Naive thymus-derived CD4-positive, alpha-beta T cell (primary cell): ENCODE measurements at regions not wholly inside any gene's neighbourhood (a gene's known extent, or its start where the extent isn't known, plus 50 kb on each side); places are given as distances from the start of the nearest gene placed in this dataset.

ENCODE experiments used
- ATAC-seq: fragments of 150-1000 bp; cut with Tn5 transposase; 2 replicates; pipeline ENCODE4 v1.10.0; 2021; ENCODE audit warnings: mild to moderate bottlenecking, moderate library complexity
- CTCF ChIA-PET: fragments of 350-600 bp; sonication (Branson Sonifier 250); formaldehyde crosslinking; loops from one replicate; lab custom pipeline; 2021; ENCODE audit warnings: antibody characterized with exemption; lab: Charles Lee
- POLR2A ChIA-PET: fragments of 350-600 bp; sonication (Branson Sonifier 250); formaldehyde crosslinking; loops from one replicate; lab custom pipeline; 2021; ENCODE audit warnings: antibody characterized with exemption, inconsistent platforms; lab: Charles Lee
- DNase-seq, 9 donors: peaks; one replicate each; pipeline versions ENCODE4 v3.0.0 to v3.0.0-alpha.2; 2020 to 2022; ENCODE audit warnings: mixed read lengths in 1 of 9
- H3K27ac ChIP-seq: one replicate; pipeline ENCODE4 v1.7.0; 2013; ENCODE audit warnings: mild to moderate bottlenecking, low read depth, low read length, moderate library complexity
- H3K27me3 ChIP-seq, 2 donors: one replicate each; pipeline ENCODE4 v1.7.0; 2013; ENCODE audit warnings: low read length in 2 of 2, mild to moderate bottlenecking in 2 of 2, moderate library complexity in 2 of 2; ENCODE audit not compliant: control insufficient read depth in 2 of 2, insufficient read depth in 2 of 2
- H3K36me3 ChIP-seq, 3 experiments: 1 replicate in 2 of 3; 2 replicates in 1 of 3; pipeline ENCODE4 v1.7.0; 2013; ENCODE audit warnings: low read length in 3 of 3, mild to moderate bottlenecking in 3 of 3, moderate library complexity in 1 of 3; ENCODE audit not compliant: insufficient read depth in 3 of 3, control insufficient read depth in 2 of 3
- H3K4me1 ChIP-seq, 2 donors: one replicate each; pipeline ENCODE4 v1.7.0; 2013; ENCODE audit warnings: low read length in 2 of 2, mild to moderate bottlenecking in 2 of 2, moderate library complexity in 1 of 2; ENCODE audit not compliant: control insufficient read depth in 2 of 2, insufficient read depth in 2 of 2
- H3K4me3 ChIP-seq: 2 replicates; pipeline ENCODE4 v1.7.0; 2013; ENCODE audit warnings: mild to moderate bottlenecking, low read length
- H3K9me3 ChIP-seq, 3 experiments: 1 replicate in 2 of 3; 2 replicates in 1 of 3; pipeline ENCODE4 v1.7.0; 2013; ENCODE audit warnings: low read length in 3 of 3; ENCODE audit not compliant: control insufficient read depth in 2 of 3
- H3K27ac Mint-ChIP-seq, 9 donors: one replicate each; pipeline ENCODE4 v1.8.0; 2020 to 2022; ENCODE audit warnings: mixed read lengths in 9 of 9, mild to moderate bottlenecking in 8 of 9, moderate library complexity in 5 of 9, inconsistent platforms in 2 of 9
- H3K27me3 Mint-ChIP-seq, 5 donors: one replicate each; pipeline ENCODE4 v1.8.0; 2021 to 2022; ENCODE audit warnings: mixed read lengths in 5 of 5, mild to moderate bottlenecking in 1 of 5
- H3K36me3 Mint-ChIP-seq, 5 donors: one replicate each; pipeline ENCODE4 v1.8.0; 2020 to 2022; ENCODE audit warnings: mixed read lengths in 5 of 5, mild to moderate bottlenecking in 3 of 5, inconsistent platforms in 1 of 5
- H3K4me1 Mint-ChIP-seq, 7 donors: one replicate each; pipeline ENCODE4 v1.8.0; 2020 to 2022; ENCODE audit warnings: mixed read lengths in 7 of 7, mild to moderate bottlenecking in 3 of 7, inconsistent platforms in 1 of 7
- H3K4me3 Mint-ChIP-seq, 10 donors: one replicate each; pipeline ENCODE4 v1.8.0; 2020 to 2022; ENCODE audit warnings: mild to moderate bottlenecking in 10 of 10, mixed read lengths in 10 of 10, moderate library complexity in 6 of 10, inconsistent platforms in 2 of 10
- H3K9me3 Mint-ChIP-seq, 11 donors: one replicate each; pipeline ENCODE4 v1.8.0; 2020 to 2022; ENCODE audit warnings: mixed read lengths in 11 of 11, mild to moderate bottlenecking in 4 of 11, inconsistent platforms in 1 of 11, moderate library complexity in 1 of 11
- intact Hi-C, 2 donors: fragments of 100-400 bp; cut with micrococcal nuclease; formaldehyde crosslinking; loops; one replicate each; pipeline ENCODE4 v1.15.1; 2023

DNA sequence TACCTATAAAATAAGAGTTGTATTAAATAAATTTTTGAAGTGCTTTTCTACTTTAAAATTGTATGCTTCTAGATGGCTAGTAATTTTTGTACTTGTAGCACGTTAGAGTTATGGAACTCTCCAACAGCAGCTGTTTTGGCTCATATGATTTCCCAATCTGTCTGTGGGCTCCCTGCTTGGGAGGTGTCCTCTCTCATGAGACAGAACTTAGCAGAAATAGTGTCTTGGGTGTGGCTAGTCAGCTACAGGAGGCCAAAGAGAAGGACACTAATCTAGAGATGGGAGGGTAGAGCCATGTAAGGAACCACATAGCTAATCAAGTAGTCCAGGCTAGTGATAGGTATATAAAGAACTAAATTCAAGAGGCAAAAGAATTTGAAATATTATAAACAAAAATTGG lies 78.4 kb upstream of the DAB2 start:
- ATAC-seq: peak; percentile 41
- Histone ChIP-seq H3K9me3 (no peaks in the 10 kb centered on the region), H3K4me3 (no peak overlapping the region), H3K36me3 (no peaks in the 10 kb centered on the region), H3K4me1 (no peaks in the 10 kb centered on the region), H3K27ac (no peak overlapping the region), H3K27me3 (no peaks in the 10 kb centered on the region)
- ChIA-PET POLR2A (no interaction called here), CTCF (no interaction called here)
- Mint-ChIP-seq H3K27me3 (peaks cover 9 to 35% (median 16%) of the 10 kb centered on the region in 5 donors), H3K4me3 (no peak overlapping the region), H3K4me1 (peaks cover 0 to 4% (median 0%) of the 10 kb centered on the region in 7 donors), H3K9me3 (peaks cover 0 to 1% (median 0%) of the 10 kb centered on the region in 11 donors), H3K36me3 (no peaks in the 10 kb centered on the region), H3K27ac (no peak overlapping the region)
- intact Hi-C loops: no loop called here
- no peak for DNase-seq

DNA sequence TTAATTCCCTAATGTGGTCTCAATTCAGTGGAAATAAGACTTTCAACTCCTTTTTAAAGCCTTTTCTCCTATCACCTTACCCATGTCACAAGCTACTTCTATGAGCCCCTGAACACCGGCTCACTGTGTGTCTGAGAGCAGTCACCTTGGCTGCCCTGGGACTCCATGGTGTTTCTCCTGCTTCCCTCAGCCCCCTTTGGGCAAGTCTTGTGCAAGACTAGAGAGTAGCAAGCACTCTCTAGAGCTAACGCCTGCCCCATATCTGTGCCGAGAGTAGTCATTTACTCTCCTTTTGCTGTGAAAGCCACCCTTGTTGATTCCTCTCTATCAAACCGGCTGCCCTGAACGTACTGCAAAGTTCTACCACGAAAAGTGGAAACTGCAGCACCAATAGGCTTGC lies 77.9 kb upstream of the DAB2 start:
- no peak overlapping the region for H3K4me3 Mint-ChIP-seq

DNA sequence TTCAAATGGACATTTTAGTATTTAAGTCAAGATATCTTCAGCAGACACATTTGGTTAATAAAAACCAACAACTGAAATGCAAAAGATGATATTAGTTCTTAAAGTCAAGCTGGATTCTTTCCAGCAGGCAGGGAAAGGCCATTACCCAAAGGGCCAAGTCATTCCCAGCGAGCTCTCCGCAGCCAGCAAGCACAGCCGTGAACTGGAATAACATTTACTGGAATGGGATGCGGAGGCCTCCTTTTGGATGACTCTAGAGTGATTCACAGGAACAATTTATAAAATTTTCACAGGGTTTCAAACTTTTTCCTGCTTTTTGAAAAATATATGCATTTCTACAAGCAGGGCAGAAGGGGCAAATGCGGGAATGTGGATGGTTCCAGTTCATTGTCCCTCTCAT lies 76.6 kb upstream of the DAB2 start:
- Mint-ChIP-seq H3K27ac (no peak overlapping the region), H3K9me3 (peaks cover 0 to 1% (median 0%) of the 10 kb centered on the region in 11 donors)
- CTCF ChIA-PET: no interaction called here

More for the DNA sequence above, 77.9 kb upstream of the DAB2 start:
- Mint-ChIP-seq H3K9me3 (peaks cover 0 to 1% (median 0%) of the 10 kb centered on the region in 11 donors), H3K27me3 (peaks cover 10 to 35% (median 15%) of the 10 kb centered on the region in 5 donors), H3K27ac (no peak overlapping the region), H3K36me3 (no peaks in the 10 kb centered on the region), H3K4me1 (peaks cover 0 to 4% (median 0%) of the 10 kb centered on the region in 7 donors)
- Histone ChIP-seq H3K27me3 (no peaks in the 10 kb centered on the region), H3K36me3 (no peaks in the 10 kb centered on the region), H3K9me3 (no peaks in the 10 kb centered on the region), H3K27ac (no peak overlapping the region), H3K4me1 (no peaks in the 10 kb centered on the region), H3K4me3 (no peak overlapping the region)
- CTCF ChIA-PET: no interaction called here
- intact Hi-C loops: no loop called here
- POLR2A ChIA-PET: no interaction called here
- ATAC-seq (no peak), DNase-seq (no peak)

GRCh38 chr5:39500551-39501175 lies 75.9 kb upstream of the DAB2 start:
- DNase-seq (no peak), ATAC-seq (no peak)
- no peak overlapping the region for H3K4me3 ChIP-seq
- H3K9me3 ChIP-seq: no peaks in the 10 kb centered on the region
- intact Hi-C loops: no loop called here
- ChIA-PET POLR2A (interaction anchor here (0.5 kb wide), 1 partner anchor 523 kb away, joined by 3 read pairs; no protein-coding TSS in a partner anchor), CTCF (no interaction called here)
- H3K27ac Mint-ChIP-seq: no peak overlapping the region
- no peaks in the 10 kb centered on the region for H3K4me1 ChIP-seq
- no peak overlapping the region for H3K27ac ChIP-seq
- peaks cover 0 to 4% (median 0%) of the 10 kb centered on the region in 7 donors for H3K4me1 Mint-ChIP-seq
- H3K27me3 ChIP-seq: no peaks in the 10 kb centered on the region
- no peaks in the 10 kb centered on the region for H3K36me3 Mint-ChIP-seq
- peaks cover 6 to 20% (median 7%) of the 10 kb centered on the region in 5 donors for H3K27me3 Mint-ChIP-seq
- H3K36me3 ChIP-seq: no peaks in the 10 kb centered on the region
- H3K9me3 Mint-ChIP-seq: peaks cover 0 to 1% (median 0%) of the 10 kb centered on the region in 11 donors
- no peak overlapping the region for H3K4me3 Mint-ChIP-seq

More for the DNA sequence above, 76.6 kb upstream of the DAB2 start:
- no peak overlapping the region for H3K4me3 ChIP-seq
- H3K4me1 Mint-ChIP-seq: peaks cover 0 to 4% (median 0%) of the 10 kb centered on the region in 7 donors
- no peaks in the 10 kb centered on the region for H3K36me3 Mint-ChIP-seq
- H3K27me3 Mint-ChIP-seq: peaks cover 7 to 27% (median 11%) of the 10 kb centered on the region in 5 donors
- H3K27ac ChIP-seq: no peak overlapping the region
- no peaks in the 10 kb centered on the region for H3K4me1 ChIP-seq
- no peaks in the 10 kb centered on the region for H3K9me3 ChIP-seq
- H3K4me3 Mint-ChIP-seq: no peak overlapping the region
- no peak for DNase-seq
- H3K27me3 ChIP-seq: no peaks in the 10 kb centered on the region
- H3K36me3 ChIP-seq: no peaks in the 10 kb centered on the region
- POLR2A ChIA-PET: interaction anchor here (0.5 to 0.6 kb wide), 2 partner anchors 524 to 1076 kb away, joined by 3 read pairs; no protein-coding TSS in a partner anchor
- no peak for ATAC-seq
- intact Hi-C loops: no loop called here

- intact Hi-C loops: no loop called here
- POLR2A ChIA-PET: no interaction called here
- no peak overlapping the region for H3K27ac ChIP-seq
These were observed 73.6 kb upstream of the DAB2 start for GRCh38 chr5:39498278-39498952.

DNA sequence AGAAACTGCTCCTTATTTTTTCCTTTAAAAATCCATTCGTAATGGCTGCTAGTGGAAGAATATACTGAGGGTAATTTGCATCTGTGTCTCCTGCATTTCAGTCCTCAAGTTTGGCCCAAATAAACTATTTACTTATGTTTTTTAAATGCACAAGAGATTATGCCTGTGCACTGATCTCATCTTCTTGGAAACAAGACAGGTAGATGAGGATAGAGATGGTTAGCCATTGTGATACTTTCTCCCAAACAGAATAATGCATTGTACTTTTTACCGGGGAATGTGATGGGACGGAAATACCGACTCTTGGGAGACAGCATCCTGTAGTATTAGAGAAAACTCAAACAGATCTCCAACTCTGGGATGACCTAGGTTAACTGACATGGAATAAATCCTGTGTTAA lies 72.5 kb upstream of the DAB2 start:
- no peaks in the 10 kb centered on the region for H3K36me3 Mint-ChIP-seq
- H3K27ac Mint-ChIP-seq: no peak overlapping the region
- Histone ChIP-seq H3K27ac (no peak overlapping the region), H3K27me3 (no peaks in the 10 kb centered on the region), H3K4me3 (no peak overlapping the region), H3K36me3 (no peaks in the 10 kb centered on the region), H3K9me3 (no peaks in the 10 kb centered on the region), H3K4me1 (no peaks in the 10 kb centered on the region)
- ChIA-PET CTCF (no interaction called here), POLR2A (no interaction called here)
- intact Hi-C loops: no loop called here
- ATAC-seq (no peak), DNase-seq (no peak)
- no peak overlapping the region for H3K4me3 Mint-ChIP-seq
- H3K4me1 Mint-ChIP-seq: peaks cover 0 to 4% (median 0%) of the 10 kb centered on the region in 7 donors
- peaks cover 0 to 1% (median 0%) of the 10 kb centered on the region in 11 donors for H3K9me3 Mint-ChIP-seq
- H3K27me3 Mint-ChIP-seq: peaks cover 0 to 13% (median 11%) of the 10 kb centered on the region in 5 donors

More at GRCh38 chr5:39498278-39498952, 73.6 kb upstream of the DAB2 start:
- H3K4me1 ChIP-seq: no peaks in the 10 kb centered on the region
- no peaks in the 10 kb centered on the region for H3K27me3 ChIP-seq
- H3K36me3 ChIP-seq: no peaks in the 10 kb centered on the region
- H3K4me3 ChIP-seq: no peak overlapping the region
- CTCF ChIA-PET: interaction anchor here (1.1 kb wide), 1 partner anchor 11 kb away, joined by 3 read pairs; no protein-coding TSS in a partner anchor
- DNase-seq: no peak
- H3K4me3 Mint-ChIP-seq: no peak overlapping the region
- peaks cover 0 to 1% (median 0%) of the 10 kb centered on the region in 11 donors for H3K9me3 Mint-ChIP-seq
- no peaks in the 10 kb centered on the region for H3K36me3 Mint-ChIP-seq
- H3K27me3 Mint-ChIP-seq: peaks cover 0 to 13% (median 9%) of the 10 kb centered on the region in 5 donors
- no peaks in the 10 kb centered on the region for H3K9me3 ChIP-seq
- H3K4me1 Mint-ChIP-seq: peaks cover 0 to 4% (median 0%) of the 10 kb centered on the region in 7 donors
- H3K27ac Mint-ChIP-seq: no peak overlapping the region
- no peak for ATAC-seq
